HG03432 (cell line): ENCODE measurements at regions not wholly inside any gene's neighbourhood (a gene's known extent, or its start where the extent isn't known, plus 50 kb on each side); places are given as distances from the start of the nearest gene placed in this dataset.
A peak's percentile ranks its signal among the peaks of the same experiment; 100 is the strongest.

Experiments used
- ATAC-seq: cut with Tn5 transposase; IDR thresholded peaks from one replicate; pipeline ENCODE4 v1.9.1; 2021; ENCODE audit warnings: mild to moderate bottlenecking, moderate library complexity; ENCODE audit not compliant: unreplicated experiment

GRCh38 chr14:28536889-28537288 is 229.7 kb upstream of the FOXG1 start:
- ATAC-seq: no peak

GRCh38 chr14:28542040-28542439 is 224.5 kb upstream of the FOXG1 start:
- ATAC-seq: no peak

DNA sequence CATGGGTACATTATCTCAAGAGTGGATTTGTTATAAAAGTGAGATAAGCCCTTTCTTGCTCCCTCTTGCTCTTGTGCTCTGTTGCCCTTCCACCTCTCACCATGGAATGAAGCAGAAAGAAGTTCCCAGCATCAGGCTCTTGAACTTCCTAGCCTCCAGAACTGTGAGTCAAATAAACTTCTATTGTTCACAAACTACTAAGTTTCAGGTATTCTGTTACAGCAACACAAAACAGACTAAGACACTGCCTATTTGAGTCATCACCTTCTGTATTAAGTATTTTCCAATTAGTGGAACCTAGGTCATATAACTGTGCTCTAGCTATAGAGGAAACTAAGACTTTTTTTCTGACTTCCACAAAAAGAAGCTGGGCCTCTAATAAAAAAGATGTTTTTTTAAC is 201.2 kb upstream of the FOXG1 start:
- ATAC-seq: no peak

- ATAC-seq: no peak
Measured at GRCh38 chr14:28570391-28570790, 196.2 kb upstream of the FOXG1 start.

- no peak for ATAC-seq
Measured at GRCh38 chr14:28571636-28572035, 195.0 kb upstream of the FOXG1 start.

GRCh38 chr14:28576523-28576922 is 190.1 kb upstream of the FOXG1 start:
- ATAC-seq: no peak

DNA sequence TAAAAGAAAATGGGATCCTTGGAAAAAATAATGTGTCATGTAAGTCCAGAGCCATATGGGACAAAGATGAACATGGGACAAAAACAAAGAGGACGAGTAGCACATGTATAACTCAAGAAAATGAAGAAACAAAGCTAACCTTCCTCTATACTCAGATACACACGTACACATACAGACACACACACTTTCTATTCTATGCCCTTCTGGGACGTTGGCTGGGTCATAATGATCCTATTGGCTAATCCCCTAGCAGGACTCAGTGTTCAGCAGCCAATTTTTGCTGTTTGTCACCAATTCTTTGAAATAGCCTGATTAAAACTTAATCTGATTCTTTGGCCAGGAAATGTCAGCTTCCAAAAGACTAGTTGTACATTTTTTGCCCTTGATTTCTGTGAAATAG is 189.4 kb upstream of the FOXG1 start:
- no peak for ATAC-seq

- no peak for ATAC-seq
Measured at GRCh38 chr14:28577711-28578131, 188.9 kb upstream of the FOXG1 start.

GRCh38 chr14:28584951-28585350 is 181.6 kb upstream of the FOXG1 start:
- ATAC-seq: no peak

GRCh38 chr14:28589792-28590191 is 176.8 kb upstream of the FOXG1 start:
- ATAC-seq: no peak

- ATAC-seq: no peak
Measured at GRCh38 chr14:28596391-28596790, 170.2 kb upstream of the FOXG1 start.

DNA sequence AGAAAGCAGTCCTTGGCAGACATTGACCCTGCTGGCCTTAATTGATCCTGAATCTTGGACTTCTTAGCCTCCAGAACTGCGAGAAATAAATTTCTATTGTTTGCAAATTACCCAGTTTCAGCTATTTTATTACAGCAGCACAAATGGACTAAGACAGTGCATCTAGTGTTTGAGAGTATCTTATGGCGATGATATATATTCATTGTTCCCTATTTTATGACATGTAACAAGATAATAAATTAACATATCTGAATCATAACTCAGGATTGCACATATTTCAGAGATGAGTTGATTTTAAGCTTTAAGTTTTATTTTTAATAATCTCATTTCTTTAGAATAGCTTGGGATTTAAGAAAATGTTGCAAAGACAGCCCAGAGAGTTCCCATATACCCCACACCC is 167.4 kb upstream of the FOXG1 start:
- ATAC-seq: no peak

- no peak for ATAC-seq
Measured at GRCh38 chr14:28599605-28600004, 167.0 kb upstream of the FOXG1 start.

GRCh38 chr14:28603606-28604005 is 163.0 kb upstream of the FOXG1 start:
- ATAC-seq: no peak

DNA sequence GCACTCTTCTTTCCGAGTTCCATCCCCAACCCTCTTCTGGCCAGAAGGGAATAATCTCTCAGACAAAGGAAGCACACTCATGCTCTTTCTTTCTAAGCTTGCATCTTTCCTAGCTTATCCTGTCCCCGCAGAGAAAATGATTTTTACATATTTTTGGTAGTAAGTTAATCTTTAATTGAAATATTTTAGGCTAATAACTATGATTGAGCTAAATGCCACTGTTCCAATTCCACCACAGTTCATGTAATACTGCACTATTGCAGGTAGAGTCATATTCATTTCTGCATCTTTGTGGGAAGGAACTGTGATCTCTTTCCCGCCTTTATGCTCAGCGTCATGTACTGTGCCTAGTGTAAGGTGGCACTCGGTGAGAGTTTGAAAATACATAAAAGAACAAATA is 158.9 kb upstream of the FOXG1 start:
- ATAC-seq: no peak

DNA sequence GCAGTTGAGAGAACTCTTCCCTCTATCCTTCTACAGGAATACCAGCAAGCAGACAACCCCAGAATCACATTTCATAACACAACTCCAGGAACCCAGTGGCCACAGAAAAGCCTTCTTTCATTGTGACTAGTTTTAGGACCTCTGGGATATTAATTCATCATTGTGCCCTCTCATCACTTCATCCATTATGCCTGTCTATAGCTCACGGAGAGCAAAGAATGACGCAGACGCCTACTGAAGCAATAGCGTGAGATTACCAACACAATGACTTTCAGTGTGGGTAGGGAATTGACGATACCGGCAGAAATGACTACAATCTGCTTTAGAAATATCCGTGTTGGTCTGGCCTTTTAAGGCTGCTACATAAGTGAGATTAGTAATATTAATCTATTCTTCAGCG is 158.1 kb upstream of the FOXG1 start:
- no peak for ATAC-seq

DNA sequence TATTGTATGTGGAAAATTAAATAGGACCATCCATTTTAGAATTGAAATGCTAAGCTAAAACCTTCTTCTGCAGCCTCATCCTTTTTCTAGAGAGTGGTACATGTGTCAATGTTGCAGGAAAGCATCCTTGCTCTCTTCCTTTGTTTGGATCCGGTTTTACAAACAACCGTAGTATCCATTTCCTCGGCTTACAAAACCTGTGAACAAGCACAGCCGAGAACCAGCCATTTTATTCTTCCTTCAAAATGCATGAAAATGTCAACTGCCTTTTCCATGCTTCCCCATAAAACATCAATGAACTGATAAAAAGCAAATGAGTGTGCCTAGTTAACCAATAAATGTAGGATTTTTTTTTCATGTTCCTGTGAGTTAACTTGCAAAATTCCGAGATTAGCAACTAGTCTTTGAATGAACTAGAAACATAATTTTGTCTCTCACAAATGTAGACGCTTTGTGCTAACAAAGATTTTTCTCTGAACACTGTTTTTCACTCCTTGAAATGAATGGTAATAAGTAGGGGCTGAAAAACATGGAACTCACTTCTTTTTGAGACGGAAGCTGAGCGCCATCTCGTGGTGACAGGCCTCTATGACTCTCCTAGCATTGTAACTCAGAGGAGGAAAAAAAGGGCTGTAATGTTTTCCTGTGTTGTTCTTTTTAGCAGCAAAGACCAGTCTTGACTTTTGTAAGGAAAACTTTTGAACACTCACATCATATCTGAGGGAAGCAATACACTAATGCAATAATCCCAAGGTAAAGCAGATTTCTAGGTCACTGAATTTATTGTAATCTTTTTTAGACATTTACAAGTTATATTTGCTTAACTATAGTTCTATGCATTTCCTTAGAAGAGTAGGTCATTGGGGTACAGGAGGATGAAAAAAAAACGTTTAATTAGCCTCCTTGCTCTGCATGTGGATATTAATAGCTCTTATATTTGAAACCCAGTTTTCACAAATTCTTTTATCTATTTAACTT is 157.4 kb upstream of the FOXG1 start:
- peak; percentile 66 for ATAC-seq

DNA sequence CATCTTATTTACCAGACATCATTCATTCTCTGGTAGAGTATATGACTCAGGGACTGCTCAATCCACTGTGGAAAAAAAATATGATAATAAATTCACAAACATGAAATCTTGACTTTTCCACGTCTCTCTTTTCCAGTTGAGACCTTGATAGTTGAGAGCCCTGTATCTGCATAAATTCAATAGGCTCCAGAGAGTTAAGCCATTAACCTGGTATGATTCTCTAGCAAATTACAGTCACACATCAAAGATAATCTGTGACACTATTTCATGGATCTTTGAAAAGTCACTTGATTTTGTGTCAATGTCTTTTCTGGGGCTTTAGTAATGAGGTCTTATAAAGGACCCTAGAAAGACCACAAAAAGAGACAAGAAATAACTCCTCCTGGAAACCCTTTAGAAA is 154.2 kb upstream of the FOXG1 start:
- no peak for ATAC-seq

DNA sequence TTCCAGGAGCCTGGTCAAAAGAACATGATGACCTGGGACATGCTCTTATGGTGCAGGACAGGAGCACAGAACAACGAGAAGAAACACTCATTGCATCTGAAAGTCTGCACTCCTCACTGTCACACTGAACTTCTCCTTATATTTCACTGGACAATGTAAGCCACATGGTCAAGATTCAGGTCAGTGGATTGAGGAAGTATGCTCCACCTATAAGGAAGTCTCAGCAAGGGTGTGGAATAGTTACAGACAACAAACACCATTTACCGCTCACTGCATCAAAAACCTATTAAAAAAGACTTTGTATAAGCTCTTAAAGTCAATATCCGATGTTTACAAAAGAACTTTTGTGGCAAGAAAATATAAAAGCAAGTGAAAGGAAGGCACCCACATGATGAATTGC is 153.1 kb upstream of the FOXG1 start:
- ATAC-seq: no peak

DNA sequence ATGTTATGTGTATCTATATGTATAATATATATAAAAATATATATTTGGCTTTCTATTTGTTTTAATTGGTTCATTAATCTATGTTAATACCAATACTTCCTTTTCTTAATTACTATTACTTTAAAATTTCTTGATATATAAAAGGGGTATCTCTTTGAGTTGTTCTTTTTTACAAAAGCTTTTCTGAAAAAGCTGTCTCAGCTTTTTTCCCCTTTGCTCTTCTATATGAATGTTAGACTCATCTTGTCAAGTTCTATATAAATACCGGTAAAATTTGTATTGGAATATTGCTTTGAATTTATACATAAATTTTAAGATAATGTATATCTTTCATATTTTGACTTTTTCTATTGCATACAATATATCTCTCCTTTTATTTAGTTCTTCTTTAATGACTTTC is 139.8 kb upstream of the FOXG1 start:
- ATAC-seq: no peak

DNA sequence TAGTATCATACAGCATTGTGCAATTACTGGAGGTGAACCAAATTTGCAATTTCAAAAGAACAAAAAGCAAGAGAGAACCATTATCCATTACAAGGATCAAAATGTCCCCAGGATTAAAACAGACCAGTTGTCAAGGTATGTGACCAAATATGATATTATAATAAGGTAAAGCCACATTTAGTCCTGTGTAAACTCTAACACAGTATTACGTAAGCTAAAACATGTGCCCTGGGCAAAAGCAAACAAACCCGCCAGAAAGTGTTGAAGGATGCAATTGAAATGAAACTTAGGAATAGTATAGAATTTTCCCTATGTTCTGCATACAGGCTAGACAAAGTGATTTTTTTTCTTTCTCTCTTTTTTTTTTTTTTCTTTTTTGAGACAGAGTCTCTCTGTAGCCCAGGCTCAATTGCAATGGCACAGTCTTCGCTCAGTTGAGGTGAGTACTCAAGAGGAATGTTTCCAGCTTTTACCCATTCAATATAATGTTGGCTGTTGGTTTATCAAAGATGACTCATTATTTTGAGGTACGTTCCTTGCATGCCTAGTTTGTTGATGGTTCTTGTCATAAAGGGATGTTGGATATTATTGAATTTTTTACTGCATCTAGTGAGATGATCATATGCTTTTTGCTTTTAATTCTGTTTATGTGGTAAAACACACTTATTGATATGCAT is 137.1 kb upstream of the FOXG1 start:
- no peak for ATAC-seq

DNA sequence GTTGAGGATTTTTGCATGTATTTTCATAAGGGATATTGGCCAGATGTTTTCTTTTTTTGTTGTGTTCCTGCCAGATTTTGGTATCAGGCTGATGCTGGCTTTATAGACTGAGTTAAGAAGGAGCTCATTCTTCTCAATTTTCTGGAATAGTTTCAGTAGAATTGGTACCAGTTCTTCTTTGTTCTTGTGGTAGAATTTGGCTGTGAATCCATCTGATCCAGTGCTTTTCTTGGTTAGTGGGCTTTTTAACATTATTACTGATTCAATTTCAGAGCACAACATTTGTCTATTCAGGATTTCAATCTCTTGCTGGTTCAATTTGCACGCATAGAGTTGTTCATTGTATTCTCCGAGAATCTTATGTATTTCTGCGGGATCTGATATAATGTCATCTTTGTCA is 136.5 kb upstream of the FOXG1 start:
- ATAC-seq: no peak
